DMS 273 (cell line): ENCODE measurements at regions not wholly inside any gene's neighbourhood (a gene's known extent, or its start where the extent isn't known, plus 50 kb on each side); places are given as distances from the start of the nearest gene placed in this dataset.
"Not testable (repeated sequence)": the region's sequence is repeated elsewhere in the genome, so short reads cannot be mapped to it uniquely, and the experiment has no call there.

ENCODE experiments used
- DNase-seq: peaks from one replicate; lab custom pipeline; 2025; ENCODE audit not compliant: unreplicated experiment; lab: John Stamatoyannopoulos, UW

GRCh38 chr1:21385022-21385421 is 54.9 kb upstream of the NBPF3 start:
- DNase-seq: no peak

GRCh38 chr1:21384620-21385019 is 55.3 kb upstream of the NBPF3 start:
- peak; percentile 44 for DNase-seq

GRCh38 chr1:21383785-21384401 is 56.0 kb upstream of the NBPF3 start:
- DNase-seq: peak; percentile 37

DNA sequence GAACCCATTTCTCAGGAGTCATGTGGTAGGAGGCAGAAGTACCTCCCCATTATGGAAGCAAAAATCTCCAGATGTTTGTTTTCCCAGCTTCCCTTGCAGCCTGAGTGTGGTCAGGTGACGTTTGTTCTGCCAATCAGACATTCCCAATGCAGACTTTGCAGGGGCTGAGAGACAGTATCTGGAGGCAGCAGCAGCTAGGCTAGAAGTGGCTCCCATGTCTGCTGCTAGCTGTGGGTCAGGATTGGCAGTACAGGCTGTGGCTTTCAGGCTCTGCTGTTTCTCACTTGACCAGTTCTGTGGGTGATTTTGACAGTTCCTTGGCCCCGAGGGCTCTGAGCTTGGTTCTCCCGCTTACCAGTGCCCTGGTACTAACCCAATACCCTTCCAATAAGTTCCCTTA is 58.6 kb upstream of the NBPF3 start:
- peak; percentile 14 for DNase-seq

GRCh38 chr1:21380147-21380546 is 59.8 kb upstream of the NBPF3 start:
- DNase-seq: not testable (repeated sequence)

DNA sequence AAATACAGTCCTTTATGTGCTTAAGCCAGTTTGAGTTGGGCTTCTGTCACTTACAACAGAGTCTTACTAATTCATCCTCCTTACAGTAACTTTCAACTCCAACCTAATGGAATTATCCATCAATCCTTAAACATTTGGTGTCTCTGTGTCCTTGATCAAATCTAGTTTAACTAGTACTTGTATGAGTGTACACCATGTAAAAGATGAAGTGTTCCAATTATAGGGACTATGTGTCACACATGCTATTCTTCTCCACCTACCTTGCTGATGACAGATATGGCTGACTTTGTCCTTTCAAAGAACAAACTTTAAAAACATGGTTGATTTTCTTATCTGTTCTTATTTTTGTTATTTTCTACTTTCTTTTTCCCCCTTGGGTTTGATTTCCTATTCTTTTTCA is 60.4 kb upstream of the NBPF3 start:
- no peak for DNase-seq

- peak; percentile 24 for DNase-seq
These were observed 61.0 kb upstream of the NBPF3 start for GRCh38 chr1:21378705-21379494.

GRCh38 chr1:21372383-21372782 is 67.6 kb upstream of the NBPF3 start:
- no peak for DNase-seq

- no peak for DNase-seq
These were observed 70.0 kb upstream of the NBPF3 start for GRCh38 chr1:21369905-21370304.

- DNase-seq: peak; percentile 90
These were observed 71.2 kb upstream of the NBPF3 start for GRCh38 chr1:21368515-21369289.

GRCh38 chr1:21367973-21368514 is 71.9 kb upstream of the NBPF3 start:
- not testable (repeated sequence) for DNase-seq

DNA sequence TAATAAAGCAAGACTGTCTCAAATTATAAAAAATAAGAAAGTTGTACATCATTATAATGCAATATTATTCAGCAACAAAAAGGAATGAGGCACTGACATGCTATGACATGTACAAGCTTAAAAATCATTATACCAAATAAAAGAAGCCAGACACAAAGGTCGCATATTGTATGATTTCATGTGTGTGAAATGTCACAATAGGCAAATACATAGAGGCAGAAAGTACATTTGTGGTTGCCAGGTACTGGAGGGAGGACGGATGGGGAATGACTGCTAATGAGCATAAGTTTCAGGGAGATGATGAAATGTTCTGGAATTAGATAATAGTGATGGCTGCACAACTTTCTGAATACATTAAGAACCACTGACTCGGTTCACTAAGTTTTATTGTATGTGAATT is 73.6 kb upstream of the NBPF3 start:
- no peak for DNase-seq

- no peak for DNase-seq
These were observed 74.8 kb upstream of the ECE1 start for GRCh38 chr1:21365036-21365435.

DNA sequence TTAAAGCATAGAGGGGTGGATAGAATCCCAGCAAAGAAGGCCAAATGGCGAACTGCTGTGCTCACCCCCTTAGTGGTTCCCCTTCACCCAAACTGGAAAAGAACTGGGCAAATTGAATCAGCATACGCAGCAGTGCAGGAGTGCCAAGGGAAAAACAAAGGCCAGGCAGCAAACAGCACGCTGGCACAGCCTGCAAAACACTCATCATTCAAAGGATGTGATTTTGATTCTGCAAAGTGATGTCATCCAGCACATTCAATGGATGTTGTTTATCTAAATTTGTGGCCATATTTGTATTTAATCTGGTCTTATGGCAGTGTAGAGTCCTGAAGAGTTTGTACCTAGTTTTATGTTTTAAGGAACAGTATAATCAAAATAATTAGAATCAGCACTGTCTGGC is 71.8 kb upstream of the ECE1 start:
- DNase-seq: no peak

DNA sequence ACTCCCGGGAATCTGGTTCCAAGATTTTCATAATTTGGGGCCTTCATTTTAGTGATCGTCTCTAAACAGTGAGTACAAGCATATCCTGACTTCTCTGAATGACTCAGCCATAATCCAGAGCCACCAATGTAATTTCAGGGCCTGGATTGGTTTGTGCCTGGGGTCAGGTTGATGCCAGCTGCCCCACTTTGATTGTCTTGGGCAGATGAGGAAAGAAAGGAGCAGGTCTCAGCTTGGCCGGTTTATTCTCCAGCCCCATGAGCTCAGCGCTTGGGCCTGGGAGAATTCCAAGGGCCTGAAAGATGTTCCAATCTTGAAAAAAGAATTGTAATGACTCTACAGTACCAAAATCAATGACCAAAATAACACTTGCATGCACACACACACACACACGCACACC is 71.2 kb upstream of the ECE1 start:
- DNase-seq: no peak

- DNase-seq: no peak
These were observed 66.9 kb upstream of the ECE1 start for GRCh38 chr1:21357161-21357560.

GRCh38 chr1:21355956-21356355 is 65.7 kb upstream of the ECE1 start:
- DNase-seq: no peak

DNA sequence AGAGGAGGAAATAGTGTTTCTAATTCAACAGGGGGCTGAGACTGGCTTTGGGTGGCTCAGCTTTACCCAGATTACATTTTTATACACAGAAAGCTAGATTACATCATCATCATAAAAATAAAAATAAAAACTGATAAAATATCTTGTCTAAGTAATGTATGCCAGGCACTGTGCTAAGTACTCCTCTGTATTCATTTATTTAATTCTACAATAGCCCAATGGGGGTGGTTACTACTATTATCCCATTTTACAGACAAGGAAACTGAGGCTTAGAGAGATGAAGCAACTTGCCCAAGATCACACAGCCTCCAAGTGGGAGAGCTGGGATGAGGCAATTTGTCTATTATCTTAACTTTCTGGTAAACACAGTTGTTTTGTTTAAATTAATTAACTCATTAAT is 62.3 kb upstream of the ECE1 start:
- DNase-seq: no peak

GRCh38 chr1:21351901-21352300 is 61.6 kb upstream of the ECE1 start:
- no peak for DNase-seq

DNA sequence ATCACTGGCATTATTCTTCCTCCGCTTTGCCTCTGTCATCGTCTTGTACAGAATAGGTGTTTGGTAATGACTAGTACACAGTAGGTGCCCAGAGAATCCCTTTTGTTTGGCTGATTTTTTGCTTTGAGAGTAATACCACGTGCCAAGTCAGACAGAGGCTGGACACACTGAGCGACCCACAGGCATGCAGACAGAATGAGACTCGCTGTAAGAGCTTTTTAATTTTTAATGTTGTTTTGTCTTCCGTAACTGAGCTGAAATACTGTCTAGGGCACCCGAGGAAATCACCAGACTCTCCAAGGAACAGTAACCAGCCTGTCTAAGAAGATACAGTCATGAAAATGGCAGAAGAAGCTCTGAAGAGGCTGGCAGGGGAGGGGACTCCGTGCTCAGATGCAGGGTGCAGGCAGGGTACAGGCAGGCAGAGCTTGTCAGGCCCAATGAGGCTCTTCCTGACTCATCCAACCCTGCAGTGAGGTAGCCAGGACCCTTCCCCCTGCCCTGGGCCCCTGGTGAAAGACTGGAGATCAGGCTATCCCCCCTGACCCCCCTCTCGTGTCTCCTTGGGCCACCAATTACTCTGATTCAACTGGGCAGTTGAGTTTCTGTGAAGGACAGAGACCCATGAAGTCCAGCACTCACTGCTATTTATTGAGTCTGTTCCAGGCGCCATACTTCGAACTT is 60.1 kb upstream of the ECE1 start:
- no peak for DNase-seq

GRCh38 chr1:21349693-21350092 is 59.4 kb upstream of the ECE1 start:
- DNase-seq: no peak
